ENCODE measurements at regions not wholly inside any gene's neighbourhood (a gene's known extent, or its start where the extent isn't known, plus 50 kb on each side); places are given as distances from the start of the nearest gene placed in this dataset.

- DNase-seq (ENCODE audit: low read depth in 2 of 3, low spot score in 2 of 3) = no peak
Observed at GRCh38 chr6:139423971-139424667, 49.7 kb upstream of the CITED2 start.
